ENCODE measurements at regions not wholly inside any gene's neighbourhood (a gene's known extent, or its start where the extent isn't known, plus 50 kb on each side); places are given as distances from the start of the nearest gene placed in this dataset.
A peak's percentile ranks its signal among the peaks of the same experiment; 100 is the strongest.

DNA sequence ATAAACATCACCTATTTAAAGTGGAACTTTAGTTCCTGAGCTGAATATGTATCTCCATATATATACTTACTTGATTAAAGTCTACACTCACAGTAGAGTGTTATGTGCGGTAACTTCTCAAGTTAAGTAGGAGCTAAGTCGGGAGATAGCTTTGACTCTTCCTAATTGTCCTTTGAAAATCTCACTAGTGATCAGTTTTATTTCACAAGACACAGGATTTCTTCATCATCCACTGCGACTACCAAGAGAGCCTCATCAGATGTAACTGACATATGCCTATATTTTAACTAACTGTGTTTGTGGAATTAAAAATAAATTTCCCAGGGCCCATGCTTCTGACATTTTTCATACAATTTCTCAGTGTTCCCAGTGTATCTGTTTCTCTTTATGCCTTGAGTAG is 1664.0 kb downstream of the EFNB2 start:
- DNase-seq = no peak

DNA sequence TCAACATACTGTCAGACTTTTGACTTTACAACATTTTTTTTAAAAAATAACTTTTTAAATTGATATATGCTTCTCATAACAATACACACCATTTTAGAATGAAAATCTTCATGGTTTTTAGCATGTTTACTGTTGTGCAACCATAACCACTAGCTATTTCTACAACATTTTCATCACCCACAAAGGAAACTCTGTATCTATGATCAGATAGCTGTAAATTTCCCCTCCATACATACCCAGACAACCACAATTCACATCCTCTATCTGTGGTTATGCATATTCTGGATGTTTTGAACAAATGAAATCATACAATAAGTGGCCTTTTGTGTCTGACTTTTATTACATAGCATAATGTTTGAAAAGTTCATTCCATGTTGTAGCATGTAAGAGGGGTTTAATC is 1666.0 kb downstream of the EFNB2 start:
- peak; percentile 91 for DNase-seq

DNA sequence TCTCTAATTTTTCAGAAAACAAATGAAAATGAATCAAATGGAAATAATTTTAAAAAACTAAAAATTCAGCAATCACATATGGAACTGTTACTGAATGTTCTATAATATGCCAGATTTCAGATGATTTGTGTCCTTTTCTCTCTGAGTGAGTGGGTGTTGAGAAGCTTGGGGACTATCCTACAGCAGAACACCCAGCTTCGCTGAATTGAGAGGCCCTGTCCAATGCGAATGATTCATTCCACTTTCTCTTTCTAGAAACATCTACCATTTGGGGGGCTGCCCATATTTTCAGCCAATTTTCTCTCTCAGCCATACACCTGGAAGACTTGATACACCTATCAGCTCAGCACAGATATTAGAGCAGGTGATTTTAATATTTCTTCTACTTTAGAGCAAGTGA is 1666.7 kb downstream of the EFNB2 start:
- no peak for DNase-seq

DNA sequence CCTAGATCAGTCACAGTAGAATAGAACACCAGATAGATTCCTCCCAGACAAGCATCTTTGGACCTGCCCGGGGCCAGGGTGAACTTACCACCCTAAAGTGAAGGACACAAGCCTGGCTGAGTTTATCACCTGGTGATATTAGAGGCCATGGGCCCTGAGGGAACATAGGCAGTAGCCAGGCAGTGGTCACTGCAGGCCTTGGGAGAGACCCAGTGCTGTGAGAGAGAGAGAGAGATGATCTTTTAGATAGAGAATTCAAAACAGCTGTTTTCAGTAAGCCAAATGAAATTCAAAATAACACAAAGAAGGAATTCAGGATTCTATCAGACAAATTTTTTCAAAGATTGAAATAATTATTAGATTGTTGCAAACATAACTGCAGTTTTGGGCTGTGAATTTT is 1679.9 kb downstream of the EFNB2 start:
- no peak for DNase-seq

DNA sequence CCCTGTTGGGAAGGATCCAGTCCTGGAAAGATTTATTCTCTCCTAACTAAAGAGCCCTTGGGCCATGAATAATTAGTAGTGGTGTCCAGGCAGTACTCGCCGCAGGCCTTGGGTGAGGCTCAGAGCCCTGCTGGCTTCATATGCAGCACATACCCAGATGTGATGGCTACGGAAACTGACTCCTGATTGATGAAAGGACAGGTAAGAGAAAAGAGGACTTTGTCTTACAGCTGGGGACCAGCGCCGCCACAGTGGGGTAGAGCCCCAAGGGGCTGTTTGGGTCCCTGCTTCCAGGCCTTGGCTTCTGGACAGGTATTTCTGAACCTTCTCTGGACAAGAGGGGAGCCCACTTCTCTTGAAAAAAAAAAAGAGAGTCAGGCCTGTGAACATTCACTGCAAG is 1680.8 kb downstream of the EFNB2 start:
- no peak for DNase-seq

DNA sequence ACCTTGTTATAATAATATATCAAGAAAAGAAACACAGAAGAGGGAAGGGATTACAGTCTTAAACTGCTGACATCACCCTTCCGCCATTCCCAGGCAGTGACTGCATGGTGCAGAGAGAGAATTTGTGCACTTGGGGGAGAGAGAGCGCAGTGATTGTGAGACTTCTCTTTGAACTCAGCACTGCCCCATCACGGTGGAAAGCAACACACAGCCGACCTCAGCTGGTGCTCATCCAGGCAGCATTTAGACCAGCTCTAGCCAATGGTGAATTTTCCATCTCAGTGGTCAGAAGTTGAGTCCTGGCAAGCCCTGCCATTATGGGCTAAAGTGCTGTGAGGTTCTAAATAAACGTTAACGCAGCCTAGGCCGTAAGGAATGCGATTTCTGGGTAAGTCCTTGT is 1681.5 kb downstream of the EFNB2 start:
- no peak for DNase-seq

DNA sequence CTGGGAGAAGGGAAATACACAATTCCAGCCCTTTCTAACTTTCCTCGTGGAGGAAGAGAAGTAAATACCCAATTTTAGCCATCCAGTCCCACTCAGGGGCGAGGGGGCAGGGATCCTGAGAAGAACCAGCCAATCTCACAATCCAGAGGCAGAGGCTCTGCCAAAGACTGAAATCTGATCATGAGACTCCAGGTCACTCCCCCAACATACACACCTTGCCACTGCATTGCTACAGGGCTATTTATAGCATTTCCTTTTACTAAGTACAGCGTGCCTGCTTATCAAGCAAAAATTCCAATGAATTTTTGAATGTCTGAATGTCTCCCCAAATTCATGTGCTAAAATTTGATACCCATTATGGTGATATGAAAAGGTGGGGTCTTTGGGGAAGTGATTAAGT is 1687.5 kb downstream of the EFNB2 start:
- no peak for DNase-seq

DNA sequence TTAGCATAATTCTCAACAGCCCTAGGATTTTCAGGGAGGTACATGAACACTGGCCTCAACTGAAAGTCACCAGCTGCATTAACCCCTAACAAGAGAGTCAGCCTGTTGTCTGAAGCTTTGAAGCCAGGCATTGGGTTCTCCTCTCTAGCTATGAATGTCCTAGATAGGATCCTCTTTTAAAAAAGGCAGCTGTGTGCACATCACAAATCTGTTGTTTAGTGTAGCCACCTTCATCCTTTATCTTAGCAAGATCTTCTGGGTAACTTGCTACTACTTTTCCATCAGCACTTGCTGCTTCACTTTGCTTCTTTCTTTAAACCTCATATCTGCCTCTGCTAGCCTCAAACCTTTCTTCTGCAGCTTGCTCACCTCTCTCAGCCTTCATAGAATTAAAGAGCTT is 1692.1 kb downstream of the EFNB2 start:
- DNase-seq = no peak

DNA sequence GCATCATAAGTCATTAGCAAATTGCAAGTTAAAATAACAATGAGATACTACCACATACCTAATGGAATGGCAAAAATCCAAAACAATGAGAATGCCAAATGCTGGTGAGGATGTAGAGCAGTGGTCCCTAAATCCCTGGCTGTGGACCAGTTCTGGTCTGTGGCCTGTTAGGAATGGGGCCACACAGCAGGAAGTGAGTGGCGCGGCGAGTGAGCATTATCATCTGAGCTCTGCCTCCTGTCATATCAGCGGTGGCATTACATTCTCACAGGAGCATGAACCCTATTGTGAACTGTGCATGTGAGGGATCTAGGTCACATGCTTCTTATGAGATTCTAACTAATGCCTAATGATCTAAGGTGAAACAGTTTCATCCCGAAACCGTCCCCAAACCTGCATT is 1694.4 kb downstream of the EFNB2 start:
- no peak for DNase-seq

DNA sequence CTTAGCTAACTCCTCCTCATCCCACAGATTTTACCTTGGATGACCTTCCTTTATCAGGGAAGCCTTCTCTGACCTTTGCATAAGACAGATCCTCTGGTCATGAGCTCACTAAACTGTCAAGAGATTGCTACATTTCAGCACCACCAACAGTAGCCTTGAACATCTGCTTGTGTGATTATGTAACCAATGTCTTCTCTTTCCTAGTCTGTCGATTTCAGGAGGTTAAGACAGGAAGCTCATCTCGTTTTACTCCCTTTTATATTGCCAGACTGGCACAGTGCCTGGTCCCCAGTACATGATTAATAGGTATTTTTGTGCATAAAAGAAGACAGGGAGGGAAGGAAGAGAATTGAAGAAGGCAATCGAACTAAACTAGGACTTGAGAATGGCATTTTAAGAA is 1697.7 kb downstream of the EFNB2 start:
- DNase-seq = peak; percentile 99

DNA sequence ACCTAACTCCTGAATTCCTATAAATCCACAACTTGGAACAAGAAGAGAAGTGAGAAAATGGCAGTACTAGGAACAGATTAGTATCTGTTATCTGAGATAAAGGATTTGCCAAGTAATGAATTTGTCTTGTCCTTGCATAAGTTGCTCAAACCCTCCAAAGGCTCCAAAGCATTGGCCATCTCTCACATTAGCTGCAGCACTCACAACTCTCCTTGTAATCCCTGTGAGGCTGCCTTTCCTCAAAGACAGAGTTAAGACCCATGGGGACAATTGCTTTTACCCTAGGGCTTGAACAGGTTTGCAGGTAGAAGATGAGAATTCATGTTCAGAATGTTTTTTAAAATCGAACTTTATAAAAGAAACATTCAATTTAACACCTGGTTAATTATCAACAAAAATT is 1702.2 kb downstream of the EFNB2 start:
- DNase-seq = no peak

DNA sequence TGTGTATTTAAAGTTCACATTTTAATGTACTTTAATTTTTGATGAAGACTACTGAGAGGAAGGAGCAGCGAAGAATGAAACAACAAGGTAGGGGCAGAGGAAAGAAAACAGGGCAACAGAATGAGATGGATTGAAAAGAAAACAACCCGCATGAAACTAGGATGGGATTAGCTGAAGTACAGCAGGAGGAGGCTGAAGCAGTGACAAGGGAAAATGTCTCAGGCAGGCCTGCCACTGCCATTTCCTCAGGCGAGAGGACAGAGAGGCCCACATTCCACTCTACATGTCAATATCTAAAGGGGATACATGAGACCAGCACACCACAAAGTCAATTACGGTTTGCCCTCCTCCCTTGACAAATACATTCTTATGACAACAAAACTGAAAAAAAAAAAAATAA is 1703.2 kb downstream of the EFNB2 start:
- no peak for DNase-seq

DNA sequence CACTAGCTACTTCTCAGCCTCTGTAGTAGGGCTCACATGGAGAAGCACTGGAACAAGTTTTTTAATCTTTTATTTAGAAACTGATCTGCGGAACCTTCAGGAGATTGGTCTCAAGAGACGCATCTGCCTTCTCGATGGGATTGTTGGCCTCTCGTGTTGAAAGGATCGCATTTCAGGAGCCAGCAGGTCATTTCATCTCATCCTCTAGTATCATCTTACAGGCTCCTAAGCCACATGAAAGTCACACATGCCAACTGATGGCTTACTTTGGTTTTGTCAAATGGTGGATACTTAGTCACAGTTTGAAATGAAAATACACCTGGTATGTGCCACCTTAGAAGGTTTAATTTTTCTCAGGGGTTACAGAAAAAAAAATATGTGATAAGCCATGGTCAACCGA is 1703.6 kb downstream of the EFNB2 start:
- DNase-seq = no peak

DNA sequence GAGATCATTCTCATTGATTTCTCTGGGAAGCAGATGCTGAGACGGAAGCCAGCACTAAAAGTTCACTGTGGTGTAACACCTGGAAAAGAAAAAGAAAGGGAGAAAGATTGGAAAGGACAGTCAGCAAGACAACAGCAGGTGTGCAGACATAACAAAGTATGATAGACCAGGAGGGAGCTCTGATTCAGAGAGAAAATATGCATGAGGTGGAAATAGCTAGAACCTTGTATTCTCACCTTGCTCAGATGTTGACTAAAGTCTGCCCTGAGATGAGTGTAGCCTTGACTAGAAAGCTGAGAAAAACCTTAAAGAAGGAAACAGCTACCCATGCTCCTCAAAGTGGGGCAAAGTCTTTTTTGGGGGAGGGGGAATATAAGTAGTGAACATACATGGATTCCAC is 1711.8 kb downstream of the EFNB2 start:
- DNase-seq = no peak

DNA sequence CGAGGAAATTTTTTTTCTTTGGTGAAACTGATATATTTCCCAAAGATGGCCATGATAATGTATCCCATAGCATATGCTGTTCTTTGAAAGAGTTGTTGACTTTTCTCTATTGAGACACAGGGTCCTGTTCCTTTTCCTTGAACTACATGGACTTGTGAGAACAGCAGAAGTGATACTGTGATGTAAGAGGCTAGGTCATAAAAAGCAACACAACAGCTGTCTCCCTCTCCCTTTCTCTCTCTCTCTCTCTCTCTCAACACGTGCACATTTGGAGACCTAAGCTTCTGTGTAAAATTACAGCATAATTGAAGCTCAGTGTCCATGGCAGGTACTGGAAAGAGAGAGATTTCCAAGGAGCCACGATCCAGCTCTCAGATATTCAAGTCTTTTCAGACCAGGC is 1712.4 kb downstream of the EFNB2 start:
- DNase-seq = peak; percentile 86

DNA sequence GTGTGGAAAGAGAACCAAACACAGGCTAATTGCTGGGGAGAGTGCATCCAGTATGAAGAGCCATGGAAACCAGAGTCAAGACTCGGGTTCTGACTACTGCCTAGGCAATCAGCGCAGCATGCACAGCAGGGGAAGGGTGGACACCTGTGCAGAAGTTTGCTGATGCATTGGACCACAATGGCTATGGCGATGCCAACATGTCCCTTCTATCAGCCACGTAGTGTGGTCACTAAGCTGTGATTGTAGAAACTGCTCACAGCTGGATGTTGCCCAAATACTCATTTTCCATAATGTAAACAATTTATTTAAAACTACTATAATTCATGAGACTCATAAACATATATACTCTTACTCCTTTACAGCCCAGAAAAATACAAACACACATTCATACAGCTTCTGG is 1718.2 kb downstream of the EFNB2 start:
- no peak for DNase-seq

DNA sequence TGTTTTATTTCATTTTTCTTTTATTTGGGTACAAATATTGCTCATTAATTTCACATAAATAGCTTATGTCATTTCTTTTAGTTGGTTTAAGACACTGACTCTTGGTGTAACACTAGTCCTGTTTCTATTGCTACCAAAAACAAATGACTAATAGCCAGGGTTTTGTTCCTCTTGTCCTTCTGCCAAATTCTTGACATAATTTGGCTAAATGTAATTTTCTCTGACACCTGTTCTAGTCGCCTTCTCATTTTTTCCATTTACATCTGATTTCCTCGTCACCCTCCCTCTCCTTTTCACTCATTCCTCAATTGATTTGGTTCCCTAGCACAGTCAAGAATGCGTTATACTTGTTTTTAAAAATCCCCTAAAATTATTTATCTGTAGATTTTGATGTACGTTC is 1718.7 kb downstream of the EFNB2 start:
- no peak for DNase-seq

DNA sequence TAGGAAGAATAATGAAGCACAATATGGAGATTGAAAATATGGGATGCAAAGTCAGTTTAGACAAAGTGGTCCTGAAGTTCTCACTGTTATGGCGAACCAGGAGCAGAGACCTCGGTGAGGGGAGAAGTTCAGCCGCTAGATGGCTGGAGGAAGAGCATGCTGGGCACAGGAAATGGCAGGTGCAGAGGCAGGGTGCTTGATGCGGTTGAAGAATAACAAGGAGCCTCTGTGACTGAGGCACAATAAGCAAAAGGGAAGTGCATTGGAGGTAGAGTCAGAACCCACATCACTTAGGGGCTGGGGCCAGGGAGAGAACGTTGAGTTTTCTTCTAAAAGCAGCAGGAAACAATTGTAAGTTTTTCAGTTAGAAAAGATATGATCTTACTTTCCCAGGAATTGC is 1725.2 kb downstream of the EFNB2 start:
- peak; percentile 15 for DNase-seq

DNA sequence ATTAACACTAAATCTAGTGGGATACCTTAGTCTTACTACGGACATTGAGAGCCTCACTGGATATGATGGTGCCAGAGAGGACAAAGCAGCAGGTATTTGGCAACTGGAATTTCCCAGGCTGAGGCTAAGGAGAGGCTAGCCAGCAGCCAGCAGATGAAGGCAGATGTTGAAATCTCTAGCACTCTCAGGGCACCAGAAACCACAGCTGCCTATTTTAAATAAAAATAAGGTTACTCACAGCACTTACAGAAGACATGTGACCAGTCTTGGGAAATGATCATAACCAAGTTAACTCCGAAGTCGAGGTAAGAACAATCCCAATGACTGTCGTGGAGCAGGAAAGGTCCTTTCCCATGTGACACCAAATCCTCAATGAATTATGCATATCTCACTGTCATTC is 1726.0 kb downstream of the EFNB2 start:
- DNase-seq = peak; percentile 86

DNA sequence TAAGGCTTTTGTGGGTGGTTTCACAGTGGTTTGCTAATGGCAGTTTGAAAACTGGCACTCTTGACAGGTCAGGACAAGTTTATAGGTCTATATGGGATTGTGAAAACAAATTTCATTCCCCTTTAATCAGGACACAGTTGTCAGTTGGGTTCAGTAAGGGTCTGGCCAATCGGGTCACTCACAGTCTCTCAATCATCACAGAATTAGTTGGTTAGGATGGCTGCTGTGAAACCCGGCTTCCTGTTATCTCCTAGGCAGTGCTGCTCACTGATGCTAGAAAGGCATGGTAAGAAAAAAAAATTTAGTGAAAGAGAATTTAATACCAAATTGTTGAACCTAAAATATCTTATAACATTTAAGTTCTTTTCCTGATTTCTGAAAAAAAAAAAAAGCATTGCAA is 1730.1 kb downstream of the EFNB2 start:
- DNase-seq = no peak

DNA sequence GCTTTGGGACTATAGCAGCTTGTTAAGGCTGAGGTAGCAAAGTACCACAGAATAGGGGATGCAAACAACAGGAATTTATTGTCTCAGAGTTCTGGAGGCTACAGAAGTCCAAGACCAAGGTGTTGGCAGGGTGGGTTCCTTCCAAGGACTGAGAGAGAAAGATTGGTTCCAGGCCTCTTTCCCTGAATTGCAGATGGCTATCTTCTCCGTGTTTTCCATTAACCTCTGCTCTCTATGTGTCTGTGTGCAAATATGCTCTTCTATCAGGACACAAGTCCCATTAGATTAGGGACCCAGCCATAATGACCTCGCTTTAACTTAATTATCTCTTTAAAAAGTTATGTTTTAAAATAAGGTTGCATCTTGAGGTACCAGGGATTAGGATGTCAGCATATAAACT is 1732.9 kb upstream of the SLC10A2 start:
- DNase-seq = no peak

DNA sequence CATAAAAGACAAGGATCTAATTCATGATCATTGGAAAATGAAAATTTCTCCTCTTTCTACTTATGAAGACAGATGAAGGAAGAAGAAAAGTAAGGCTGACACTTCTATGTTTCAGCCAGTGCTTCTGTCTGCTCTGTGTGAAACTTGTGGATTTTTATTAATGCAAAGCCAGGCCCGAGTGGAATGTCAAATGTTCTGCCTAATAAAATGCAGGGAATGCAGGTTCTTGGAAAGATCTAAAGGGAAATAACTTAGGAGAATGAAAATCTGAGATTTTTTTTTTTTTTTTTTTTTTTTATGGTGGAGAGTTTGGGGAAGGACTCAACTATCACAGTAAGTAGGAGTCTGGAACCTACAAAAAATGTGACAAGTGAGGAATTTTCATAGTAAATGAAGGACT is 1732.3 kb upstream of the SLC10A2 start:
- DNase-seq = no peak

DNA sequence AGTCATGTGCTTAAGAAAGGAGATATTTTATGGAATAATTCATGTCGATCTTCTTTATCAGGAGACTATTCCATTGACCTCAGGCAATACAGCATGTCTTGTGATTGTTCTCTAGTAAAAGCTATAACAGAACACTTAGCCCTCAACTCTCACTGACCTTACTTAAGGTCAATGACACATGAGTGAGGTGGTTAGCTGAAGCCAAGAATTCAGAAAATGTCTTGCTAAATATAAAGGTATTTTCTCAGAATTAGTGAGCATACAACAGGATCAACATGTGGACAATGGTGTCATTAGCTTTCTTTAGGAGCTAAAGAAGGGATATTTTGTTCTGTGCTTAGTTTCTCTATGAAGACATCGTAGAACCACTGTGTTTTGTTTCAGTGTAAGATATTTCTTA is 1730.4 kb upstream of the SLC10A2 start:
- DNase-seq = no peak

DNA sequence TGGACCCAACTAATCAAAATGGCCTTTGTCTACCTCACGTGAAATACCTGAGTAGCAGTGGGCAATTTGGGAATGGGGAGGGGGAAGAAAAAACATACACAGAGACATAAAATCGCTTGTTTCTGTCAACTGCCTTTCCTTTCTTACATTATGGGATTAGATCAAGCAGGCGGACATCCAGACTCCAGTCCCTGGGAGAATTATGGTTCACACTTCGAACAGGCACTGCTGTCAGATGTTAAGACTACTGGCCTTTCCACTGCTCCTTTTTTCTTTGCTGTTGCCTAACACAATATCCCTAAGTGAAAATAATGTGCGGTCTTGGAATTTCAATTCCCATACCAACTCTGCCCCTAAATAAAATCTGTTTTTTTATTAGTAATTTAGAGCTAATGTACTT is 1719.7 kb upstream of the SLC10A2 start:
- no peak for DNase-seq

DNA sequence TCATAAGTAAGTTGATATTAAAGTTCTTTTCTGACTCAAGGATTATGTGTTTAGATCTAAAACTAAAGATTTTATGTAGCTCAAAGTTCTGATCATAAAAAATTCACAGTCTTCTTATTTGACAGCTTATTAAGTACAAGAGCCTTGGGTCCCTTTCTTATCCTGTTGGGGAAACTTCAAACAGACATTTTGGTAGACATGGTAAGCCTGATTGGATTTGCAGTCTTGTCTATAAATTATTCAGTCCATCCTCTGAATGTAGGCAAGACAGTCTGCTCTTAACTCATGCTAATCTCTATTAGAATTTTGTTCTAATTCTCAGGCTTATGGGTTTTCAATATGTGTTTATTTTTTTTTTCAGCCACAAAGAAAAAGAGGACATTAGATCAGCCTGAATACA is 1718.7 kb upstream of the SLC10A2 start:
- DNase-seq = no peak

DNA sequence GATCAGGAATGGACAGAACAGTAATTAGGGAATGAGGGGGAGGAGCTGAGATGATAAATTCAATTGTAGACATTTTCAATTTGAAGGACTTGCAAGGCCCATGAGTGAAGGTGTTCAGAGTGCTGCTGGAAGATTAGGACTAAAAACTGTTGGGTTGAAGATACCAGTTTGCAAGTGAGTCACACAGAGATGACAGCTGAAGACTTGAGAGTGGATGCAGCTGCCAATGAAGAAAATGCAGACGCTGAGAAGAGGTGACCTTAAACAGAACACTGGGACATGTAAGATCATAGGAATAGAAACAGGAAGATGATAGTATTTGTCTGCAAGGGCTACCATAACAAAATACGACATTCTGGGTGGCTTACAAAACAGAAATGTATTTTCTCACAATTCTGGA is 1716.5 kb upstream of the SLC10A2 start:
- DNase-seq = no peak
